ENCODE measurements at regions not wholly inside any gene's neighbourhood (a gene's known extent, or its start where the extent isn't known, plus 50 kb on each side); places are given as distances from the start of the nearest gene placed in this dataset.

GRCh38 chr9:31323726-31324444 is 1060.6 kb upstream of the ACO1 start:
- DNase-seq (ENCODE audit: extremely low read depth in 1 of 4, low spot score in 3 of 4) (no peak), ATAC-seq (no peak), FAIRE-seq (no peak)
- Histone ChIP-seq H3K4me1 (replicated peaks in 1 of 2; ENCODE audit: control insufficient read depth in 2 of 2, insufficient read depth in 2 of 2, low read length in 2 of 2) (no peaks in the 10 kb centered on the region), H3K36me3 (ENCODE audit: control insufficient read depth, insufficient read depth, low read length) (no peaks in the 10 kb centered on the region), H3K9me1 (ENCODE audit: control insufficient read depth, insufficient read depth, low read length) (no peaks in the 10 kb centered on the region), H3K4me3 (no peak overlapping the region), H3K9ac (ENCODE audit: insufficient read depth in 1 of 2, low read depth in 2 of 2, low read length in 2 of 2) (no peak overlapping the region), H3K27me3 (ENCODE audit: control insufficient read depth in 2 of 2, insufficient read depth in 2 of 2, low read length in 2 of 2) (no peaks in the 10 kb centered on the region), H2AFZ (ENCODE audit: low read depth, low read length) (no peak overlapping the region), H3K9me3 (replicated peaks; ENCODE audit: control insufficient read depth, insufficient read depth, low read depth, low read length) (no peaks in the 10 kb centered on the region), H3K27ac (ENCODE audit: extremely low read depth, low read depth, low read length) (no peak overlapping the region), H3K79me2 (ENCODE audit: control insufficient read depth, insufficient read depth, low read length) (no peaks in the 10 kb centered on the region), H4K20me1 (replicated peaks; ENCODE audit: control insufficient read depth, insufficient read depth, low read length) (no peaks in the 10 kb centered on the region), H3K4me2 (ENCODE audit: insufficient read depth, low read length) (no peak overlapping the region)
- intact Hi-C loops (cut with micrococcal nuclease) (no loop called here), in situ Hi-C loops (cut with MboI) (no loop called here)
- WGBS (ENCODE audit: insufficient coverage, low coverage, missing lambda C conversion rate): no CpG with 5 or more reads among the region's 2 CpGs
- no TSS peak for BruUV-seq (replicated peaks)
- ChIA-PET POLR2A (no interaction called here), CTCF (ENCODE audit: low intra/inter-chr PET ratio) (no interaction called here)
- TF ChIP-seq PCBP2 (IDR thresholded peaks at IDR 0.05; ENCODE audit: low read depth, low read length, poor library complexity, severe bottlenecking) (no peak), HDGF (IDR thresholded peaks at IDR 0.05) (no peak)

GRCh38 chr9:31325778-31326177 is 1058.7 kb upstream of the ACO1 start:
- no peaks in the 10 kb centered on the region for H4K20me1 ChIP-seq (replicated peaks; ENCODE audit: control insufficient read depth, insufficient read depth, low read length)
- H3K4me1 ChIP-seq (replicated peaks in 1 of 2; ENCODE audit: control insufficient read depth in 2 of 2, insufficient read depth in 2 of 2, low read length in 2 of 2): no peaks in the 10 kb centered on the region
- no peak overlapping the region for H3K27ac ChIP-seq (ENCODE audit: extremely low read depth, low read depth, low read length)
- ChIA-PET POLR2A (no interaction called here), CTCF (ENCODE audit: low intra/inter-chr PET ratio) (no interaction called here)
- H3K4me2 ChIP-seq (ENCODE audit: insufficient read depth, low read length): no peak overlapping the region
- no CpG with 5 or more reads among the region's 6 CpGs for WGBS (ENCODE audit: insufficient coverage, low coverage, missing lambda C conversion rate)
- H2AFZ ChIP-seq (ENCODE audit: low read depth, low read length): no peak overlapping the region
- no peaks in the 10 kb centered on the region for H3K27me3 ChIP-seq (ENCODE audit: control insufficient read depth in 2 of 2, insufficient read depth in 2 of 2, low read length in 2 of 2)
- H3K79me2 ChIP-seq (ENCODE audit: control insufficient read depth, insufficient read depth, low read length): no peaks in the 10 kb centered on the region
- intact Hi-C loops (cut with micrococcal nuclease): no loop called here
- H3K9ac ChIP-seq (ENCODE audit: insufficient read depth in 1 of 2, low read depth in 2 of 2, low read length in 2 of 2): no peak overlapping the region
- no peak for DNase-seq (ENCODE audit: extremely low read depth in 1 of 4, low spot score in 3 of 4)
- no peaks in the 10 kb centered on the region for H3K9me3 ChIP-seq (replicated peaks; ENCODE audit: control insufficient read depth, insufficient read depth, low read depth, low read length)
- H3K36me3 ChIP-seq (ENCODE audit: control insufficient read depth, insufficient read depth, low read length): no peaks in the 10 kb centered on the region
- no peaks in the 10 kb centered on the region for H3K9me1 ChIP-seq (ENCODE audit: control insufficient read depth, insufficient read depth, low read length)
- no peak for ATAC-seq
- in situ Hi-C loops (cut with MboI): no loop called here
- H3K4me3 ChIP-seq: no peak overlapping the region
- no peak for FAIRE-seq
- BruUV-seq (replicated peaks): no TSS peak
- TF ChIP-seq THRA (IDR thresholded peaks at IDR 0.05) (no peak), BCOR (IDR thresholded peaks at IDR 0.05) (no peak), TAF15 (IDR thresholded peaks at IDR 0.05; ENCODE audit: low read depth, low read length) (no peak), PATZ1 (CRISPR knock-in tag; IDR thresholded peaks at IDR 0.05; ENCODE audit: borderline replicate concordance) (no peak), XRCC3 (IDR thresholded peaks at IDR 0.05) (no peak), NBN (IDR thresholded peaks at IDR 0.05; ENCODE audit: low read depth) (no peak), ZNF75A (CRISPR knock-in tag; IDR thresholded peaks at IDR 0.05) (no peak), ZNF184 (CRISPR knock-in tag; IDR thresholded peaks at IDR 0.05) (no peak), ADNP (tag; IDR thresholded peaks at IDR 0.05) (no peak), MNT (conservative IDR thresholded peaks at IDR 0.05) (no peak)

All from K562 (cell line).